H1 (cell line): ENCODE measurements at regions not wholly inside any gene's neighbourhood (a gene's known extent, or its start where the extent isn't known, plus 50 kb on each side); places are given as distances from the start of the nearest gene placed in this dataset.
A peak's percentile ranks its signal among the peaks of the same experiment; 100 is the strongest.

Source experiments
- CTCF ChIA-PET: fragments of 300-600 bp; sonication (Branson Sonifier 250); formaldehyde crosslinking; loops from one replicate; lab custom pipeline; 2021; ENCODE audit not compliant: partially characterized antibody; lab: Charles Lee
- POLR2A ChIA-PET: fragments of 300-600 bp; sonication (Branson Sonifier 250); formaldehyde crosslinking; loops from one replicate; lab custom pipeline; 2021; ENCODE audit warnings: inconsistent platforms; ENCODE audit not compliant: partially characterized antibody; lab: Charles Lee
- DNase-seq, 2 experiments: peaks; one replicate each; pipeline versions ENCODE4 v3.0.0 to v3.0.0-alpha.2; 2010 to 2022; ENCODE audit warnings: low spot score in 2 of 2, low read depth in 1 of 2, mixed read lengths in 1 of 2
- FAIRE-seq: peaks from 2 replicates; lab custom pipeline; 2011; peaks lifted over from hg19 to GRCh38; lab: Jason Lieb, UNC
- H2AFZ ChIP-seq: 2 replicates; pipeline ENCODE4 v1.8.1; 2012; ENCODE audit warnings: low read length, inconsistent platforms
- H2AK5ac ChIP-seq: 2 replicates; pipeline ENCODE4 v1.6.1; 2013; ENCODE audit warnings: low read depth, low read length
- H2BK120ac ChIP-seq: replicated peaks from 2 replicates; pipeline ENCODE3; 2013; ENCODE audit warnings: low read depth, low read length, inconsistent platforms
- H2BK12ac ChIP-seq: 2 replicates; pipeline ENCODE4 v1.6.1; 2013; ENCODE audit warnings: low read depth, low read length
- H2BK15ac ChIP-seq: 2 replicates; pipeline ENCODE4 v1.6.1; 2013; ENCODE audit warnings: low read length
- H2BK20ac ChIP-seq: 2 replicates; pipeline ENCODE4 v1.6.1; 2013; ENCODE audit warnings: low read length
- H2BK5ac ChIP-seq: 2 replicates; pipeline ENCODE4 v1.6.1; 2013; ENCODE audit warnings: low read depth, low read length
- H3K14ac ChIP-seq: 2 replicates; pipeline ENCODE4 v1.6.1; 2013; ENCODE audit warnings: inconsistent platforms; ENCODE audit not compliant: insufficient read length
- H3K18ac ChIP-seq: 2 replicates; pipeline ENCODE4 v1.6.1; 2013; ENCODE audit warnings: low read length; ENCODE audit errors: extremely low read depth
- H3K23ac ChIP-seq: 2 replicates; pipeline ENCODE4 v1.6.1; 2013; ENCODE audit warnings: inconsistent platforms; ENCODE audit not compliant: insufficient read length
- H3K23me2 ChIP-seq: 2 replicates; pipeline ENCODE4 v1.6.1; 2013; ENCODE audit warnings: low read depth, low read length
- H3K27ac ChIP-seq: 2 replicates; pipeline ENCODE4 v1.6.1; 2011; ENCODE audit warnings: low read depth, low read length, inconsistent platforms
- H3K27me3 ChIP-seq, 4 experiments: replicated peaks in 1 of 4; 1 replicate in 1 of 4; 2 replicates in 3 of 4; pipeline versions ENCODE4 v1.6.1 to v1.8.1; 2011 to 2013; ENCODE audit warnings: low read length in 3 of 4, mild to moderate bottlenecking in 3 of 4, inconsistent platforms in 2 of 4, mixed read lengths in 2 of 4, moderate library complexity in 1 of 4; ENCODE audit not compliant: control insufficient read depth in 3 of 4, insufficient read depth in 3 of 4; ENCODE audit errors: extremely low read depth in 1 of 4
- H3K36me3 ChIP-seq, 4 experiments: 2 replicates each; pipeline versions ENCODE4 v1.6.1 to v1.8.1; 2011 to 2013; ENCODE audit warnings: mild to moderate bottlenecking in 4 of 4, low read length in 3 of 4, moderate library complexity in 2 of 4, control low read depth in 1 of 4, inconsistent platforms in 1 of 4; ENCODE audit not compliant: insufficient read depth in 4 of 4, control insufficient read depth in 2 of 4
- H3K4ac ChIP-seq: replicated peaks from 2 replicates; pipeline ENCODE3; 2013; ENCODE audit warnings: low read length, low read depth, mixed read lengths, inconsistent platforms; ENCODE audit not compliant: insufficient read length
- H3K4me1 ChIP-seq, 4 experiments: replicated peaks in 1 of 4; 1 replicate in 1 of 4; 2 replicates in 3 of 4; pipeline versions ENCODE4 v1.6.1 to v1.8.1; 2011 to 2013; ENCODE audit warnings: low read length in 3 of 4, inconsistent platforms in 2 of 4, mixed read lengths in 1 of 4; ENCODE audit not compliant: insufficient read depth in 4 of 4, control insufficient read depth in 3 of 4
- H3K4me2 ChIP-seq, 2 experiments: 2 replicates each; pipeline versions ENCODE4 v1.6.1 to v1.8.1; 2011 to 2013; ENCODE audit warnings: low read depth in 2 of 2, low read length in 2 of 2, control low read depth in 1 of 2, inconsistent platforms in 1 of 2, mild to moderate bottlenecking in 1 of 2; ENCODE audit not compliant: insufficient read depth in 1 of 2
- H3K4me3 ChIP-seq, 4 experiments: fragments of 200-600, 300-600 bp in 1 of 4; sonication (generic), shearing (Covaris generic), sonication (Bioruptor Twin) in 1 of 4; 2 replicates each; pipeline versions ENCODE4 v1.5.1 to v1.8.1; 2011 to 2016; ENCODE audit warnings: low read length in 4 of 4, low read depth in 3 of 4, control low read depth in 2 of 4, inconsistent platforms in 2 of 4, mild to moderate bottlenecking in 2 of 4, mixed read lengths in 1 of 4, moderate library complexity in 1 of 4; ENCODE audit not compliant: insufficient read depth in 2 of 4; ENCODE audit errors: extremely low read depth in 1 of 4
- H3K56ac ChIP-seq: replicated peaks from 2 replicates; pipeline ENCODE3; 2013; ENCODE audit warnings: low read depth, mild to moderate bottlenecking, mixed read lengths, low read length, inconsistent platforms; ENCODE audit not compliant: insufficient read length
- H3K79me1 ChIP-seq: 2 replicates; pipeline ENCODE4 v1.6.1; 2013; ENCODE audit warnings: low read depth, low read length, control low read depth
- H3K79me2 ChIP-seq, 2 experiments: 2 replicates each; pipeline versions ENCODE4 v1.6.1 to v1.8.1; 2012 to 2013; ENCODE audit warnings: low read length in 2 of 2, mild to moderate bottlenecking in 2 of 2, inconsistent platforms in 1 of 2; ENCODE audit not compliant: insufficient read depth in 2 of 2, control insufficient read depth in 1 of 2
- H3K9ac ChIP-seq, 4 experiments: replicated peaks in 1 of 4; 1 replicate in 1 of 4; 2 replicates in 3 of 4; pipeline versions ENCODE4 v1.6.1 to v1.8.1; 2011 to 2013; ENCODE audit warnings: low read depth in 3 of 4, low read length in 3 of 4, control low read depth in 2 of 4, mild to moderate bottlenecking in 2 of 4, moderate library complexity in 2 of 4, inconsistent platforms in 1 of 4; ENCODE audit errors: extremely low read depth in 1 of 4
- H3K9me3 ChIP-seq, 2 experiments: 2 replicates each; pipeline versions ENCODE4 v1.6.1 to v1.8.1; 2012 to 2013; ENCODE audit warnings: mild to moderate bottlenecking in 2 of 2, moderate library complexity in 2 of 2, control low read depth in 1 of 2, inconsistent platforms in 1 of 2, low read depth in 1 of 2, low read length in 1 of 2, mixed read lengths in 1 of 2; ENCODE audit not compliant: insufficient read depth in 2 of 2
- H4K20me1 ChIP-seq, 2 experiments: replicated peaks in 1 of 2; 2 replicates each; pipeline versions ENCODE3 to v1.8.1; 2011 to 2013; ENCODE audit warnings: inconsistent platforms in 2 of 2, low read length in 2 of 2, mild to moderate bottlenecking in 1 of 2; ENCODE audit not compliant: insufficient read depth in 2 of 2, control insufficient read depth in 1 of 2
- H4K5ac ChIP-seq: 2 replicates; pipeline ENCODE4 v1.6.1; 2013; ENCODE audit warnings: low read length, low read depth, mixed read lengths, inconsistent platforms; ENCODE audit not compliant: insufficient read length
- H4K8ac ChIP-seq: 2 replicates; pipeline ENCODE4 v1.8.0; 2013; ENCODE audit warnings: mild to moderate bottlenecking, moderate library complexity, low read length, inconsistent platforms; ENCODE audit not compliant: insufficient read depth; ENCODE audit errors: extremely low read depth
- H4K91ac ChIP-seq: replicated peaks from 2 replicates; pipeline ENCODE3; 2013; ENCODE audit warnings: low read length, mixed read lengths, inconsistent platforms; ENCODE audit not compliant: insufficient read length
- CBX8 ChIP-seq: fragments of 300-800, 300-1000 bp; sonication (generic); IDR thresholded peaks from 2 replicates; pipeline ENCODE4 v1.7.1; 2016; ENCODE audit warnings: low read depth, low read length, borderline replicate concordance
- HDAC2 ChIP-seq, 2 experiments: fragments of 300-600 bp in 1 of 2; sonication (generic) in 1 of 2; IDR thresholded peaks; 2 replicates each; pipeline ENCODE4 v1.6.1; 2011 to 2012; ENCODE audit warnings: low read depth in 2 of 2, low read length in 2 of 2, mild to moderate bottlenecking in 2 of 2, moderate library complexity in 2 of 2, borderline replicate concordance in 1 of 2, inconsistent platforms in 1 of 2
- SP2 ChIP-seq: IDR thresholded peaks from 2 replicates; pipeline ENCODE4 v1.6.1; 2012; ENCODE audit warnings: mild to moderate bottlenecking, low read length, inconsistent platforms

- Histone ChIP-seq H2AFZ (peak overlapping the region; percentile 84; the same call in 1 of the 2 replicates), H3K4me3 (no peak overlapping the region), H3K27me3 (no peaks in the 10 kb centered on the region), H3K36me3 (no peaks in the 10 kb centered on the region), H4K5ac (no peak overlapping the region), H2BK5ac (no peak overlapping the region), H3K4me1 (no peaks in the 10 kb centered on the region), H4K91ac (no peak overlapping the region), H2BK12ac (no peak overlapping the region), H3K9ac (no peak overlapping the region), H3K9me3 (no peaks in the 10 kb centered on the region), H2BK120ac (no peak overlapping the region), H3K4me2 (no peak overlapping the region), H3K79me1 (no peaks in the 10 kb centered on the region), H3K79me2 (no peaks in the 10 kb centered on the region), H3K4ac (no peak overlapping the region), H3K23me2 (no peaks in the 10 kb centered on the region), H2BK20ac (no peak overlapping the region), H3K27ac (no peak overlapping the region), H4K8ac (no peak overlapping the region), H3K56ac (no peak overlapping the region), H2AK5ac (no peak overlapping the region), H3K14ac (no peak overlapping the region), H4K20me1 (no peaks in the 10 kb centered on the region), H3K23ac (no peak overlapping the region), H3K18ac (no peak overlapping the region), H2BK15ac (no peak overlapping the region)
- DNase-seq (no peak), FAIRE-seq (no peak)
- TF ChIP-seq HDAC2 (IDR thresholded peaks at IDR 0.05; ENCODE audit: borderline replicate concordance in 1 of 2, low read depth in 2 of 2, low read length in 2 of 2) (no peak), CBX8 (no peak), SP2 (no peak)
- ChIA-PET CTCF (interaction anchor here (0.7 kb wide), 1 partner anchor 858 kb away, joined by 3 read pairs; no protein-coding TSS in a partner anchor), POLR2A (interaction anchor here (0.6 kb wide), 1 partner anchor 12 kb away, joined by 3 read pairs; no protein-coding TSS in a partner anchor)
These were observed 184.9 kb downstream of the TINAG start for GRCh38 chr6:54493138-54493537.
